Activated CD4-positive, CD25-positive, alpha-beta regulatory T cell treated with anti-CD3 and anti-CD28 coated beads, Interleukin-2, amount 50 U/mL, for 24 hours (primary cell): ENCODE measurements at regions not wholly inside any gene's neighbourhood (a gene's known extent, or its start where the extent isn't known, plus 50 kb on each side); places are given as distances from the start of the nearest gene placed in this dataset.

Experiments
- ATAC-seq, 2 donors: fragments of 150-1000 bp; cut with Tn5 transposase; one replicate each; pipeline ENCODE4 v1.10.0; 2021; ENCODE audit warnings: mild to moderate bottlenecking in 1 of 2, moderate library complexity in 1 of 2

DNA sequence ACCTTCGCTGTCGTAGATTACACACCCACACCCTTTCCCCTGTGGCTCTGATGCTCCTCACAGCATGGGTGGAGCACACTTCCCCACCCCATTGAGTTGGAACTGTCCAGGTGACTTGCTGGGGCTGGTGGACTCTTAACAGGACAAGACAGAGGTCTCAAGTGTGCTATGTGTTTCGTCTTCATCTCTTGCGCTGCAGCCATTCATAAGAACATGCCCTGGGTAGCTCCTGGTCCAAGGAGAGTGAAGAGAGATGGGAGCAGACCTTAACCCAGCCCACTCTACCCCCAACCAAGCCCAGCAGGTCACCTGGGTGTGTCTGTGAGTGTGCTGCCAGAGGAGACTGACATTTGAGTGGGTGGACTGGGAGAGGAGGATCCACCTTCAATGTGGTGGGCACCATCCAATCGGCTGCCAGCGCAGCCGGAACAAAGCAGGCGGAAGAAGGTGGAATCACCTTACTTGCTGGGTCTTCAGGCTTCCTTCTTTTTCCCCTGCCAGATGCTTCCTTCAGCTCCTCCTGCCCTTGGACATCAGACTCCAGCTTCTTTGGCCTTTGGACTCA, 112.4 kb downstream of the HTR5A start:
- ATAC-seq = no peak

GRCh38 chr7:155183655-155184054, 113.5 kb downstream of the HTR5A start:
- ATAC-seq = no peak

GRCh38 chr7:155184923-155185322, 112.8 kb upstream of the INSIG1 start:
- no peak for ATAC-seq

DNA sequence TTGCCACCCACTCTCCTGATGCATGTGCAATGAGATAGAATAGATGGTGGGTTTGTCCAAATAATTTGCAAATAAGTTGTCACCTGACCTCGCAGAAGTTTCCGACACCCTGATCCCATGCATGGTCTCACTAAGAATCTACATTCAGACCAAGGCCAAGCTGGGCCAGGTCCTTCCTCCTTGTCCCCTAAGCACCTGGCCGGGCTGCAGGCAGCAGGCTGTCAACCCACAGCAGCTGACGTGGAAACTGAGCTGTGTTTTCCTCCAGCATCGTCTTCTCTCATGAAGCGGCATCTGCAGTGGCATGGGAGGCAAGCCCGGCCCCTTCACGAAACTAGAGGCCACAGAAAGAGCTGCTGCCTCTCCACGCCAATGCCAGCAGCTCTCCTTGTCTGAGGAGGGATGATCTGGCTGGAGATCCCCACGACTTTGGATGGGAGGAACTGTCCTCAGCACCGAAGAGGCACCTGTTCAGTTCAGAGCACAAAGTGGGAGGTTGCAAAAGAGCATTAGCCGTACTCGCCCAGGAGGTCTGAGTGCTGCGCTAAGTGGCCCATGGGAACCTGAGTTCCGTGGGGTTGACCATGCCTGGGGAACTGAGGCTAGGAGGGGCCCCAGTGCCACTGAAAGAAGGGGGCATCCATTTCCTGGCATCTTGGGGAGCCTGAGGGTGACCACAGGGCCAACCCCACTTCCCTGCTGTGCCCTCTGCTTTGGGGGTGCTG, 110.5 kb upstream of the INSIG1 start:
- ATAC-seq = no peak

- peak in 1 of 2 donors; percentile 63 for ATAC-seq
Observed at GRCh38 chr7:155188357-155188756, 109.3 kb upstream of the INSIG1 start.

GRCh38 chr7:155188821-155189581, 108.7 kb upstream of the INSIG1 start:
- ATAC-seq = no peak

DNA sequence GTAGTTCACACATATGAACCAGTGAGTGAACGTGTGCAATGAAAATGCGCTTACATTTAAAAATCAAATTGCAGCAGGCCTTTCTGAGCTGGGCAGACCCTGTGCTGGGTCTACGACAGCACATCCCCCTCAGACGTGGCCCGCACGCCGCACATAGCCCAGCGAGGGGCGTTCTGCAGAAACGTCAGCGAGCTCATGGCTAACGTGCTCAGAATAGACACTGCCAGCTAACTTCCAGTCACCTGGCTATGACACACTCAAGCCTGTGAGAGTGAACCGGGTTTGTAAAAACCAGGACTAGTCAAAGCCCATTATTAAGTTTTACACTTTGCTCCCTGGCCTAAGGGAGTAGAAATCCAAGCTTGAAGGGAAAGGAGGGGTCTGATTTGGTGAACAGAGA, 108.1 kb upstream of the INSIG1 start:
- no peak for ATAC-seq

- peak; percentile 61 to 70 for ATAC-seq
Observed at GRCh38 chr7:155190688-155191087, 107.0 kb upstream of the INSIG1 start.

GRCh38 chr7:155191137-155191536, 106.5 kb upstream of the INSIG1 start:
- ATAC-seq = no peak

DNA sequence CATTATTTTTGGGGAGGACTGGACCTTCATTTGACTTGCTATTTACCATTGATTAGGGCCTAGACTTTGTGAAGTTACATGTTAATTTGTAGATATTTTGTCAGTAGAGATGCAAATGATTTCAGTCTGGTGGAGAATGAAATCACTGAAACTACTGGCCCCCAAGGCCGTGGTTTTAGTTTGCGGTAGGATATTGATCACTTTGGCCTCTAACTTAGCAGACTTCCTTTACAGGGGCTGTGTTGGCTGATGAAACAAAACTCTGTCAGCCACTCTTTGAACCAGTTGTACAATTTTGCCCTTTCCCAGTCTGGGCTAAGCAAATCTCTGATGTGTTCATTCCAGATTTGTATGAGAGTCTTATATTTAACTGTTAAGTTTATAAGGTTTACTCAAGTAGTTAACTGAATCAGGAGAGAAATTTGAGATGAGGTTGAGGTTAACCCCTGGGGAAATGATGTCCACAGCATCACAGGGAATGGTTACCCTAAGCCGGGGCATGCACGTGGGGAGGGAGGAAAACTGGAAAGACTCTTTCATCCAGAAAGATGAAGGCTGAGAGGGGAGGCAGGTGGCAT, 105.7 kb upstream of the INSIG1 start:
- peak; percentile 17 to 34 for ATAC-seq

DNA sequence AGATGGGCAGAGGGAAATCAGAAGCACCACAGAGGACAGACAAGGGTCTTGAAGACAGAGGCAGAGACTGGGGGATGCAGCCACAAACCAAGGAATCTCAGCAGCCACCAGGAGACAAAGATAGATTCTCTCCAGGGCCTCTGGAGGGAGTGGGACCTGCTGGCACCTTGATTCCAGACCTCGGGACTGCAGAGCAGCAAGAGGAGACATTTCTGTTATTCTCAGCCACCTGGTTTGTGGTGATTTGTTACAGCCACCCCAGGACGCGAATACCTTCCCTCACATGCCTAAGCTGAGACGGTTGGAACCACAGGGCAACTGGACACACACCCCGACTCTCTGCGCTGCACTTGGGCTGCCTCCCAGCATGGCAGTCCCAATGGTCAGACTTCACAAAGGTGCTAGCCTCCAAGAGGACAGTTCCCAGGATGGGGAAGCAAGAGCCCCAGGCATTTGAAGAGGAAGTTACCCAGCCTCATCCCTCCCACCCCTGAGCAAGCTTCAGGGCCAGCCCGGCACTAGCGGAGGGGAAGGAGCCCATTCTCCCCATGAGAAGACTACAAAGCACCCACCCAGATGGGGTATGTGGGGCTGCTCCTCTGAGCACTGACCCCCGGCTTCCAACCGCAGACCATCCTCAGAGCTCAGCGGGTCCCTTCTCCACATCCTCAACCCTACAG, 104.6 kb upstream of the INSIG1 start:
- ATAC-seq = no peak

GRCh38 chr7:155193716-155194115, 104.0 kb upstream of the INSIG1 start:
- ATAC-seq = peak in 1 of 2 donors; percentile 30

DNA sequence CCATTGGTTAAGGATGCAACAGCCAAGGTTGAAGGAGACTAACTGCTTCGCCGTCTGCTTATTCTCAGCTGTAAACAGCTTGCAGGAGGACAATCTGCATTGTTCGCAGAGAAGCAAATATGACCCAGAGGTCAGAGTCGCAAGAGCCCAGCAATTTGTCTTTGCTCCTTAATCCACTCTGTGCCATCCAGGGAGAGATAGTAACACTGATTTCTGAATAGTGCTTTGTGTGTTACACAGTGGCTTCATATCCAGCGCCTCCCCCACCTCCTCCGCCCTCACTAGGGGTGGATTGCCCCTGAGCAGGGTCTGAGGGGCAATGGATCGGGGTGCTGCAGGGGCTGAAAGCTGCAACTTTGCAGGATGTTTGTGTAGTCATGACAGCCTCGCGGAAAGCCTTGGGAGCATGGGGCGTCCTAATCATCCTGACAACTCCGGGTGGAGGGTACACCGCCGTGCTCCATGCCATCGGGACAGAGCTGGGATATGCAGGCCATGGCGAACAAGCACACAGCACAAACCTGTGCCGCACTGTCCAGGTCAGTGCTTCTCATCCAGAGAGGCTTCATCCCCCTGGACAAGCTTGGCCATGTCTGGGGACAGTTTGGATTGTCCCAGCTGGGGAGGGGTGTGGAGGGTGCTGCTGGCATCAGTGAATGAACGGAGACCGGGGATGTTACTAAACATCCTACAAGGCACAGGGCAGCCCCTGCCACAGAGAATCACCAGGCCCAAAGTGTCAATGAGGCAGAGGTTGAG, 103.1 kb upstream of the INSIG1 start:
- no peak for ATAC-seq

DNA sequence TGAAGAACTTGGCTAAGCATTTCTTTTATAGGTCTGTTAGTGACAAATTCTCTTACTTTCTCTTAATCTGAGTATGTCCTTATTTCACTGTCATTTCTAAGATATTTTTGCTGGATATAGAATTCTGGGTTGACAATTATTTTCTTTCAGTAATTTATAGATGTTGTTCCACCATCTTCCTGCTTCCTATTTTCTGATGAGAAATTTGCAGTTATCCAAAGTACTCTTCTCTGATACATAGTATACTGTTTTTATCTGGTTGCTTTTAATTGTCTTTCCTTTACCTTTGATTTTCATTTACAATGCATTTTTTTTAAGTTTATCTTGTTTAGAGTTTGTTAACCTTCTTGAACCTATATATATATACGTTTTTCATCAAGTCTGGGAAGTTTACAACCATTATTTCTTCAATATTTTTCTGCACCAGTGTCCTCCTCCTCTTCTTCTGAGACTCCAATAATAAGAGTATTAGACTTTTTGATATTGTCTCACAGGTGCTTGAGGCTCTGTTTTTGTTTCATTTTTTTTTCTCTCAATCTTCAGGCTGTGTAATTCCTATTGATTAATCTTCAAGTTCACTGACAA, 101.6 kb upstream of the INSIG1 start:
- no peak for ATAC-seq

- ATAC-seq = no peak
Observed at GRCh38 chr7:155198196-155198892, 99.3 kb upstream of the INSIG1 start.

- peak; percentile 95 to 96 for ATAC-seq
Observed at GRCh38 chr7:155198901-155199845, 98.5 kb upstream of the INSIG1 start.

DNA sequence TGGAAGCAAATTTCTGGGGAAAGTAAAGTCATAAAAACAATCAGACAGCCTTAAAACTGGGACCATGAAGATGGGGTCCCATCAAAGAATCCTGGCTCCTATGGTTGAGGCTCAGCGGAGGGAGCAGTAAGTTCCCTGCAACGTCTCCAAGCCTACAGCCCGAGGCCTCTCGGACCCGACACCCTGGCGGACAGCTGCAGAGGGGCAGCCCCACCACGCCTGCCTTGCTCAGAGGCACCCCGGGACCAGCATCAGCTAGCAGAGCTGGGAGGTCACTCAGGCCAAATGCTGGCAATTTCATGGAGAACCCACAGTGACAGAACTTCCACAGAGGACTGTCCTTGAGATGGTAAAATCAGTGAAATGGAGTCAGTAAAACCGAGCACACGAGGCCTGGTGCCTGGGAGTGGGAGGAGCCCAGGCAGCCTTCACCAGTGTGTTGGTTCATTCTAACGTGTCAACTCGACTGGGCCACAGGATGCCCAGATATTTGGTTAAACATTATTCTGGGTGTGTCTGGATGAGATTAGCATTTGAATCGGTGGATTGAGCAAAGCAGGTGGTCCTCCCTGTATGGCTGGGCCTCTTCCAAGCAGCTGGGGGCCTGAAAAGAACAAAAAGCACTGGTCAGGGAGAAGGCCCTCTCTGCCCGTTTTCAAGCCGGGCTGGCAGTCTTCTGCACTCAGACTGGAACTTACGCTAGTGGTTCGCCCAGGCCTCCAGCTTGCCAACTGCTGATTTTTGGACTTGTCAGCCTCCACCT, 96.2 kb upstream of the INSIG1 start:
- no peak for ATAC-seq

GRCh38 chr7:155202106-155202871, 95.4 kb upstream of the INSIG1 start:
- no peak for ATAC-seq
